WI38 (cell line): ENCODE measurements at regions not wholly inside any gene's neighbourhood (a gene's known extent, or its start where the extent isn't known, plus 50 kb on each side); places are given as distances from the start of the nearest gene placed in this dataset.

Source experiments
- H3K4me3 ChIP-seq: 2 replicates; pipeline ENCODE4 v1.5.1; 2011; ENCODE audit warnings: low read depth, mild to moderate bottlenecking, control low read depth, low read length
- TF ChIP-seq, protein P1 (sequence below): IDR thresholded peaks from 2 replicates; pipeline ENCODE4 v1.5.1; 2012; ENCODE audit warnings: low read depth, mild to moderate bottlenecking, control low read depth, low read length

GRCh38 chr7:25037325-25037724, 57.3 kb upstream of the OSBPL3 start:
- no peak overlapping the region for H3K4me3 ChIP-seq
- TF ChIP-seq, protein P1, sequence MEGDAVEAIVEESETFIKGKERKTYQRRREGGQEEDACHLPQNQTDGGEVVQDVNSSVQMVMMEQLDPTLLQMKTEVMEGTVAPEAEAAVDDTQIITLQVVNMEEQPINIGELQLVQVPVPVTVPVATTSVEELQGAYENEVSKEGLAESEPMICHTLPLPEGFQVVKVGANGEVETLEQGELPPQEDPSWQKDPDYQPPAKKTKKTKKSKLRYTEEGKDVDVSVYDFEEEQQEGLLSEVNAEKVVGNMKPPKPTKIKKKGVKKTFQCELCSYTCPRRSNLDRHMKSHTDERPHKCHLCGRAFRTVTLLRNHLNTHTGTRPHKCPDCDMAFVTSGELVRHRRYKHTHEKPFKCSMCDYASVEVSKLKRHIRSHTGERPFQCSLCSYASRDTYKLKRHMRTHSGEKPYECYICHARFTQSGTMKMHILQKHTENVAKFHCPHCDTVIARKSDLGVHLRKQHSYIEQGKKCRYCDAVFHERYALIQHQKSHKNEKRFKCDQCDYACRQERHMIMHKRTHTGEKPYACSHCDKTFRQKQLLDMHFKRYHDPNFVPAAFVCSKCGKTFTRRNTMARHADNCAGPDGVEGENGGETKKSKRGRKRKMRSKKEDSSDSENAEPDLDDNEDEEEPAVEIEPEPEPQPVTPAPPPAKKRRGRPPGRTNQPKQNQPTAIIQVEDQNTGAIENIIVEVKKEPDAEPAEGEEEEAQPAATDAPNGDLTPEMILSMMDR, result no peak

DNA sequence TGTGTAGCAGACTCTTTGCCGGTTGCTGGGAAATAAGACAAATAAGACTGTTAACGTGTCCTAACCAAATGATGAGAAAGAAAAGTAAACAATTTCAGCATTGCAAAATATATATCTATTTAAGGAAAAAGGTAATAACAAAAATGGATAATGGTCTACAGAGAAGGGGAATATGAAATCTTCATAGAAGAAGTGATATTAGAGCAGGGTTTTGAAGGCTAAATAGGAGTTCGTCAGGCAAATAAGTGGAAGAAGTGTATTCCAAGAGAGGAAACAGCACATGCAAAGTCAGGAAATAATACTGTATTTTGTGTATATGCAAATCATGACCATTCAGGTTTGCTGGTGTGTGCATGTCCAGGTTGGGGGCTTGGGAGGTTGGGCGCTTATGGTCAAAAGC, 55.3 kb upstream of the OSBPL3 start:
- no peak overlapping the region for H3K4me3 ChIP-seq
- TF ChIP-seq, protein P1, result no peak

GRCh38 chr7:25034136-25034535, 54.2 kb upstream of the OSBPL3 start:
- TF ChIP-seq, protein P1, result no peak
- H3K4me3 ChIP-seq, result no peak overlapping the region

DNA sequence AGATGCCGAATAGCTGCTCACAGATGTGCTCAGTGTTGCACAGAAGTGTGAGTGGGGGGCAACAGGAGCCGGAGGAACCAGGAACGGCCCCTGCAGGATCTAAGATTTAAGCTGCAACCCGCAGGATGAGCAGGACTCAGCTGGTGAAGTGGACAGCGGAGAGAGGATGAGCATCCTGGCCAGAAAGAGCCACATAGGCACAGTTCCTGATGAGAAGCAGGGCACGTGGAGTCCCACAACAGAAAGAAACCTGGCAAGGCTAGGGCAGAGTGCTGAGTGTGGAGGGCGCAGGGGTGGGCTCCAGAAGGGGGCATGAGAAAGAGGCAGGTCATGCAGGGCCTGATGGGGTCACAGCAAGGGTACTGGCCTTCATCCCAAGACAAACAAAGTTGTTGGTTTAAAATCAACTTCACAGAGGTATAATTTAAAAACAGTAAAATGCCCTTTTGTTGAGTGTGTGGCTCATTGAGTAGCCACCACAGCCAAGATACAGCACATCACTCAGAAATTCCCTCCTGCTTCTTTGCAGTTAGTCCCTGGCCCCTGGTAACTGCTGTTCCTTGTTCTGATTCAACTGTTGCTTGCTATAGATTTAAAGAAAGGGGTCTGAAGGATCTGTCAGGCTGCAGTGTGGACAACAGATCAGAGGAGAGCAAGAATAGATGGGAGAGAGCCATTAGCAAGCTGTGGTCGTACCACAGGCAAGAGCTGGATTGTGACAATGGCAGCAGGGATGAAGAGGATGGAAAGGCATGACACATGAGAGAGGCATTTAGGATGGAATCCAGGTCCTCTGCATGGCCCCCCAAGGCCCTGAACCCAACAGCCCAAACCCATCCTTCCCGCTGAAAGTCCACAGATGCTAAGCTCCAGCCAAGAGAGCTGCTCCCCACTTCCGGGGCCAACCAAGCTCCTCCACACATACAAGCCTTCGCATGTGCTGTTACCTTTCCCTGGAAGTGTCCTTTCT, 53.1 kb upstream of the OSBPL3 start:
- H3K4me3 ChIP-seq, result no peak overlapping the region
- TF ChIP-seq, protein P1, result no peak

DNA sequence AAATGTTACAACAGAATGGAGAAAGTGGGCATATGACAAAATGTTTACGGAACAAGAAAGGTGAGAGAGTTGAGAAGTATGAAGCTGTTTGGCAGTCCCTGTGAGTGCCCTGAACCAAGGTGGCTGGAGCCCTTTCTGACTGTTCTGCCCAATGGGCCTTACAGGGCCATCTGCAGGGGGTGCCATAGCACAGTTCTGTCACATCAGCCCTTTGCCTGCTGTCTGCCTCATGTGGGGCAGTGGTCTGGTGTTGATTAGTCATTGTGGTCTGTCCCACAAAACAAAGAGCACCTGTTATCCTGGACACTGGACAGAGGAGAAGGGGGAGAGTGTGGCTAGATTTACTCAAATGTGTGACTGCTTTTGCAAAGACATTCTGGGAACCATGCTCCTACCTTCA, 51.5 kb upstream of the OSBPL3 start:
- TF ChIP-seq, protein P1, result no peak
- no peak overlapping the region for H3K4me3 ChIP-seq

DNA sequence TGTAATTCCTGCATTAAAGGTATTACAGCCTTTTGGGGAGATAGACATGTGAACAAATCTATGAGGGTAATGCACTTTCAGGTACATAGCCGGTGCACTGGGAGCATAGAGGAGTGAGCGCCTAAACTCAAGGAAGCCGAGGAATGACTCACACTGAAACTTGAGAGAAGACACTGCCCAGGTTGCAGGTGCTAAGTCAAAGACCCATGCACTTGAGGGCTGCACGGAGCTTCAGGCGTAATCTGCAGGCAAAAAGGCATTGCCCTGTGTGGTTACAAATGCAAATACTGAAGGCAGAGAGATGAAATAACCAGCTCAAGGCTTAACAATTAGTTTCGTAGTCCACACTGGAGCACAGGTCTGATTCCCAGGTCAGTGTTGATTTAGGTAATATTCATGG, 51.0 kb upstream of the OSBPL3 start:
- TF ChIP-seq, protein P1, result no peak
- H3K4me3 ChIP-seq, result no peak overlapping the region
